ENCODE measurements at regions not wholly inside any gene's neighbourhood (a gene's known extent, or its start where the extent isn't known, plus 50 kb on each side); places are given as distances from the start of the nearest gene placed in this dataset.

- TF ChIP-seq GATA1 (IDR thresholded peaks at IDR 0.05; ENCODE audit: low read depth, low read length): no peak
- TF ChIP-seq POLR2A (IDR thresholded peaks at IDR 0.05; ENCODE audit: low read length): no peak
- DNase-seq: no peak
Observed at GRCh38 chr1:17930635-17931034, 175.5 kb downstream of the ACTL8 start.

- no peak for DNase-seq
- TF ChIP-seq POLR2A (IDR thresholded peaks at IDR 0.05; ENCODE audit: low read length): no peak
- no peak for TF ChIP-seq GATA1 (IDR thresholded peaks at IDR 0.05; ENCODE audit: low read depth, low read length)
Observed at GRCh38 chr1:17932164-17932563, 175.4 kb upstream of the IGSF21 start.

- no peak for DNase-seq
- TF ChIP-seq GATA1 (IDR thresholded peaks at IDR 0.05; ENCODE audit: low read depth, low read length) (no peak), POLR2A (IDR thresholded peaks at IDR 0.05; ENCODE audit: low read length) (no peak)
Observed at GRCh38 chr1:17933501-17933900, 174.1 kb upstream of the IGSF21 start.

GRCh38 chr1:17933971-17934370 is 173.6 kb upstream of the IGSF21 start:
- TF ChIP-seq GATA1 (IDR thresholded peaks at IDR 0.05; ENCODE audit: low read depth, low read length) (no peak), POLR2A (IDR thresholded peaks at IDR 0.05; ENCODE audit: low read length) (no peak)
- no peak for DNase-seq

- TF ChIP-seq POLR2A (IDR thresholded peaks at IDR 0.05; ENCODE audit: low read length): no peak
- no peak for TF ChIP-seq GATA1 (IDR thresholded peaks at IDR 0.05; ENCODE audit: low read depth, low read length)
- no peak for DNase-seq
Observed at GRCh38 chr1:17935230-17935629, 172.4 kb upstream of the IGSF21 start.

- DNase-seq: no peak
- TF ChIP-seq GATA1 (IDR thresholded peaks at IDR 0.05; ENCODE audit: low read depth, low read length): no peak
- no peak for TF ChIP-seq POLR2A (IDR thresholded peaks at IDR 0.05; ENCODE audit: low read length)
Observed at GRCh38 chr1:17941431-17942189, 166.0 kb upstream of the IGSF21 start.

- TF ChIP-seq GATA1 (IDR thresholded peaks at IDR 0.05; ENCODE audit: low read depth, low read length): no peak
- no peak for TF ChIP-seq POLR2A (IDR thresholded peaks at IDR 0.05; ENCODE audit: low read length)
- no peak for DNase-seq
Observed at GRCh38 chr1:17943506-17943905, 164.1 kb upstream of the IGSF21 start.

- TF ChIP-seq POLR2A (IDR thresholded peaks at IDR 0.05; ENCODE audit: low read length): no peak
- no peak for TF ChIP-seq GATA1 (IDR thresholded peaks at IDR 0.05; ENCODE audit: low read depth, low read length)
- DNase-seq: no peak
Observed at GRCh38 chr1:17944646-17945045, 163.0 kb upstream of the IGSF21 start.

GRCh38 chr1:17946434-17946833 is 161.2 kb upstream of the IGSF21 start:
- no peak for DNase-seq
- TF ChIP-seq GATA1 (IDR thresholded peaks at IDR 0.05; ENCODE audit: low read depth, low read length) (no peak), POLR2A (IDR thresholded peaks at IDR 0.05; ENCODE audit: low read length) (no peak)

GRCh38 chr1:17948594-17948993 is 159.0 kb upstream of the IGSF21 start:
- no peak for DNase-seq
- TF ChIP-seq GATA1 (IDR thresholded peaks at IDR 0.05; ENCODE audit: low read depth, low read length) (no peak), POLR2A (IDR thresholded peaks at IDR 0.05; ENCODE audit: low read length) (no peak)

- no peak for DNase-seq
Observed at GRCh38 chr1:17949511-17949910, 158.1 kb upstream of the IGSF21 start.

GRCh38 chr1:17950728-17951127 is 156.9 kb upstream of the IGSF21 start:
- TF ChIP-seq GATA1 (IDR thresholded peaks at IDR 0.05; ENCODE audit: low read depth, low read length) (no peak), POLR2A (IDR thresholded peaks at IDR 0.05; ENCODE audit: low read length) (no peak)
- DNase-seq: no peak

More at GRCh38 chr1:17949511-17949910, 158.1 kb upstream of the IGSF21 start:
- TF ChIP-seq GATA1 (IDR thresholded peaks at IDR 0.05; ENCODE audit: low read depth, low read length) (no peak), POLR2A (IDR thresholded peaks at IDR 0.05; ENCODE audit: low read length) (no peak)

GRCh38 chr1:17952506-17952905 is 155.1 kb upstream of the IGSF21 start:
- no peak for DNase-seq
- no peak for TF ChIP-seq POLR2A (IDR thresholded peaks at IDR 0.05; ENCODE audit: low read length)
- no peak for TF ChIP-seq GATA1 (IDR thresholded peaks at IDR 0.05; ENCODE audit: low read depth, low read length)

- TF ChIP-seq GATA1 (IDR thresholded peaks at IDR 0.05; ENCODE audit: low read depth, low read length) (no peak), POLR2A (IDR thresholded peaks at IDR 0.05; ENCODE audit: low read length) (no peak)
- DNase-seq: no peak
Observed at GRCh38 chr1:17953921-17954320, 153.7 kb upstream of the IGSF21 start.

Measured in erythroblast (primary cell).